ENCODE measurements at regions not wholly inside any gene's neighbourhood (a gene's known extent, or its start where the extent isn't known, plus 50 kb on each side); places are given as distances from the start of the nearest gene placed in this dataset.

- no peak for DNase-seq
Measured at GRCh38 chr1:175823406-175823805, 80.0 kb upstream of the TNR start.

DNA sequence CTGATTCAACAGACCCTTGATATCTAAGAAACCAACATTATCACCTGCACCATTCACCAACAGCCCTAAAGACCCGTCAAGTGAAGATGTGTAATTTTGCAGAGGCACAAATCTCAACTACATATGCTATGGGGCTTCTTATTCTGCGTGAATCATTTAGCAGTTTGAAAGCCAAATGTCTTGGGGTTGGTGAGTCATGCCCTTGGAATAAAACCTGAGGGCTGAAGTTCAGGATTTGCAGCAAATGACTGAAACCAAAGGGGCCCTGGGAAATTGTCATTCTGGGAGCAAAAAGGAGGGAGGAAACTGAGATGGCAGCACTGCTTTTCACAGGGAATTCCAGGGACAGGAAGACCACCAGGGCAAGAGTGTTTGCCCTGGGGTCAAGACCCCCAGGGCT is 79.2 kb upstream of the TNR start:
- DNase-seq: no peak

- DNase-seq: no peak
Measured at GRCh38 chr1:175820456-175821025, 77.1 kb upstream of the TNR start.

DNA sequence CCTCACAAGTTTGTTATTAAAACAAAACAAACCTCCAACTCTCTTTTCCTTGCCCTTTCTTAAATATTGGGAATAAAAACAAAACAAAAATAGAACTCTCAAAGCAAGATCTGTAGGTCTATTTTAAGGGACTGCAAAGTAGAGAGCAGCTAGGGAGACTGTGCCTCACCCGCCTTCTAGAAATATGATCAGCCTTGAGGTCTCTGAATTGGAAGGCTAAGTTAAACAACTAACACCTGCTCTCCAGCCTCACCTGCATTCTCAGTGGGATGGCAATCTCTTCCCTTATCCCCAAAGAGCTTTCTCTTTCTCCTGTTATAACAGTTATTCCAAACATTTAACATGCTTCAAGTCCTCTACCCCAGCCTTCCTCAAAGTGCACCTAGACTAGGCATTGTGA is 75.5 kb upstream of the TNR start:
- no peak for DNase-seq

DNA sequence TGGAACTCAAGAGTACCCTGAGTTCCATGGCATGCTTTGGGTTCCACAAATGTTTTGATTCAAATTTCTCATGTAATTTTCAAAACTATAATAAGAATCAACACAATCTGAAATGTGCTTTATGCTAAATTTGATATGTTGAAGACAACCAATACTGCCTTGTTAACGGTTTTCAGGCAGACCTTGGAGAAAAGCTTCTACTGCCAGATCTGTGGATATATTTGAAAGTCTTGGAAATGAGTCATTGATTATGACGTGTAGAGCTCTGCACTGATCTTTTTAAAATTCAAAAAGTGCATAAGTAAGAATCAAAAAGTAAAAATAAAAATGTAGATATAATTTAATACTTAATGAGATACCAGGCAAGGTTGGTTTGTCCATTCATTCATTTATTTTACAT is 74.0 kb upstream of the TNR start:
- DNase-seq: no peak

- no peak for DNase-seq
Measured at GRCh38 chr1:175814885-175815284, 71.5 kb upstream of the TNR start.

GRCh38 chr1:175812936-175813335 is 69.5 kb upstream of the TNR start:
- no peak for DNase-seq

DNA sequence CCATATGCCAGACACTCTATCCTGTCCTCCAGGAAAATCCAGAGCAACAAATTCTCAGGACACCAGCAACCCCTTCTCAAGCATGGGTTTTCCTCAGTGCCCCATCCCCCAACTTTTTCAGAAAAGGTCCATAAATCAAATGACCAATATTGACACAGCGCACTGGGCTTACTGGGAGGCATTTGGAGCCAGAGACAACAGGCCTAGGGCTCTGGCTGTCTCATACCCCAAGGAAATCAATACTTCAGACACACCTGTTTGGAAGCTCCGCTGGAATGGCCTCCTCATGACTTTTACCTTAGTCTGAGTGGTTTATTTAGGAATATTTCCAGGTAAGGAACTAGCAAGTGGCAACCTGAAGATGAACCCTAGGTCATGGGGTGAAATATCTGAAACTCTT is 66.9 kb upstream of the TNR start:
- DNase-seq: no peak

DNA sequence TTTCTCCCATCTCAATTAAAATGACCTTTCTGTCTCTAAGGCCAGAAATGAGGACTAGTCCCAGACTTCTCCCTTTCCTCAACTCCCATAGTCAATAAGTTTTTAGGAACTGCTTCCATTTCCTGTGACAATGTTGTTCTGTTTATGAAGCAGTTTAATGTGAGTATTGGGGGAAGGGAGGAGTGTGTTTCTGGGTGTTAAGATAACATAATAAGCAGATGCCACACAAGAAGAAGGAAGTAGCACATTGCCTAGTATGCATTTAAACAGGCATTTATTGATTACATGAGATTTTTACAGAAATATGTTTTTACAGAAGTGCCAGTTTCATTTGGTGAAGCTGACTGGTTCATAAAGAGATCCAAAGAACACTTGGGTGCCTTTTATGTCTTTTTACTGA is 65.6 kb upstream of the TNR start:
- DNase-seq: no peak

DNA sequence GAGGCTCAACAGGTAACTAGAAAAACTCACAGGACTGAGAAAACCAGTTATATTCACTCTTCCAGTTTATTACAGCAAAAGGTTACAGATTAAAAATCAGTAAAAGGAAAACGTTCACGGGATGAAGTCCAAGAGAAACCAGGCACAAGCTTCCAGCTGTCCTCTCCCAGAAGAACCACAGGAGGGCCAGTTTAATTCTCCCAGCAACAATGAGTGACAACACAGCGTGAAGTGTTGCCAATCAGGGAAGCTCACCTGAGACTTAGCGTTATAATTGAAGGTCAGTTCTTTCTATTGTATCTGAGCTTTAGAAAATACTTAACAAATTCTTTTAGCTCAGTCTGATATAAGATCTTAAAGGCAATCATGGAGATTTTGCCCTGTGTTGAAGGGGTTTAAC is 65.2 kb upstream of the TNR start:
- DNase-seq: no peak

DNA sequence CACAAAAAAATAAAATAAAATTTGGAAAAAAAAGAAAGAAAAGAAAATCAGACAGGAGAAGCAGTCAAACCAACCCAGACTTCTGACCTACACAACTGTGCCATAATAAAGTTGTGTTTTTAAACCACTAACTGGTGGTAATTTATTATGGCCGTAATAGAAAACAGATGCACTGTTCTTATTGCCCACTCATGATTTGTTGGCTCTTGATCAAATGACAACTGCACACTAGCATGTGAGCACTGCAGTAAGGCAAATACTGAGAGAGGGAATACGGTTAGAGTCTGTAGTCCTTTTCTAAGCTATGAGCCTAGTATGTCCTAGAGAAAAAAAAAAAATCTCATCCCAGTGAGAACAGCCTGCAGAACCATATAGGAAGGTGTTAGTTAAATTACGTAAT is 61.2 kb upstream of the TNR start:
- no peak for DNase-seq

- DNase-seq: no peak
Measured at GRCh38 chr1:175803413-175803812, 60.0 kb upstream of the TNR start.

DNA sequence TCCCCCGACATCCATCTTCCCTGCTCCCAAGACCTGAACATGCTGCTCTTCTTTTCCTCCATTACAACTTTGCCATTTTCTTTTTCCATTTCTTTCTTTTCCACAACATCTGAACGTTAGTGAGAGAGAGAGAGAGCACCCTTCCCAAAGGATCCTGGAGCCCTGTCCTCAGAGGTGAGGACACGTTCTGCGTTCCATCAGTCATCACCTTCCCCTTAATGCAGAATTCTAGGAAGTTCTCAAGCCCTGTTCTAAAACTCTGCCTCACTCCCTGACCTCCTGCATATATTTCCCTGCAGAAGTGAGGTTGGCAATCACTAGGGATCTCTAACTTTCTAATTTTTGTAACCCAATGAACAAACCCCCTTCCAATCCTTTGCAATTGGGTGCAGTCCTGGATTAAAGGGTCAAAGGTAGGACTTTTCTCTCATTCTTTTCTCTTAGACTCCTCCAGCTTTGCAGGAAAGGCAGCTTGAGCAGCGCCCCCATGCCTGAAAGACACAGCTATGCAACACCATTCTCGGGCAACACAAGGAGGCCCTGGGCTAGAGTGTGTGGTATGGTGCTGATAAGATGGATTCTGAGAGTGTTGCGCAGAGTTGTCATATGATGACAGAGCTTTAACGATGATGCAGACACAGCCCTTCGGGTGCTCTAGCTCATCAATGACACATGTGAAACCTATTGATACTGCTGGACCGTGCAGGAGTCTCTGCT is 59.2 kb upstream of the TNR start:
- no peak for DNase-seq

GRCh38 chr1:175801979-175802378 is 58.6 kb upstream of the TNR start:
- no peak for DNase-seq

DNA sequence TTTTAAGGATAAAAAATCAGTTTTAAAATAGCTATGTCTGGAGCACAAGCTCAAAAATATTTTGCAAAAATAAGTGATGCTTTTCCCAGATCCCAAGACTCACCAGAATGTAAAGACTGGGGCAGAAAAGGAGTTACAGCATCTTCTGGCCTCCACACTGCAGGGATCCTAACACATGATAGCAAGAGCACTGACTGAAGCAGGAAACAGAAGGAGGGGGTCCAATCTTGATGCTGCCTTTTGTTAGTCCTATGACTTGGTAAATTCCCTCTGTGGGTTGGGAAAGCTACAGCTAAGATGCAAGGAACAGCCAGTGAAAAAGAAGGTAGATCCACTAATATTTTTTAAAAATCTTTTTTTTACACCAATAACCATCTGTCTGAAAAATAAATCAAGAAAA is 54.2 kb upstream of the TNR start:
- no peak for DNase-seq

GRCh38 chr1:175794586-175794985 is 51.2 kb upstream of the TNR start:
- no peak for DNase-seq

DNA sequence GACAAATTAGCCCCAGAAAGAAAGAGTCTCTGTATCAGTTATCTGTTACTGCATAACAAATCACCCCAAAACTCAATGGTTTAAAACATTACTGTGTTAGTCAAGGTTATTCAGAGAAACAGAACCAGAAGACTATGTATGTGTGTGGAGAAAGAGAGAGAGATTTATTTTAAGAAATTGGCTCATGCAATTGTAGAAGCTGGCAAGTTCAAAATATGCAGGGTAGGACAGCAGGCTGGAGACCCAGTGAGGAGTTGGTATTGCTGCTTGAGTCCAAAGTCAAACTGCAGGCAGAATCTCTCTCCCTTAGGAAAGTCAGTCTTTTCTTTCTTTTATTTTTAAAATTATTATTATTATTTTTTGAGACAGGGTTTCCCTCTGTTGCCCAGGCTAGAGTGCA is 50.2 kb upstream of the TNR start:
- no peak for DNase-seq

All from stimulated activated CD4-positive, alpha-beta T cell treated with anti-CD3 and anti-CD28 coated beads, Interleukin-2, amount 100 ng/mL, for 24 hours (primary cell).